Memory B cell (primary cell): ENCODE measurements at regions not wholly inside any gene's neighbourhood (a gene's known extent, or its start where the extent isn't known, plus 50 kb on each side); places are given as distances from the start of the nearest gene placed in this dataset.

ENCODE experiments used
- ATAC-seq: fragments of 150-1000 bp; cut with Tn5 transposase; 2 replicates; pipeline ENCODE4 v1.10.0; 2021; ENCODE audit warnings: low read depth, mild to moderate bottlenecking, moderate library complexity
- DNase-seq, 2 donors: peaks; one replicate each; pipeline ENCODE4 v3.0.0; 2022; ENCODE audit warnings: low spot score in 2 of 2
- H3K27ac Mint-ChIP-seq: one replicate; pipeline ENCODE4 v1.8.0; 2022; ENCODE audit warnings: mild to moderate bottlenecking, moderate library complexity, mixed read lengths
- H3K27me3 Mint-ChIP-seq: one replicate; pipeline ENCODE4 v1.8.0; 2022; ENCODE audit warnings: mixed read lengths
- H3K36me3 Mint-ChIP-seq: one replicate; pipeline ENCODE4 v1.8.0; 2022; ENCODE audit warnings: mild to moderate bottlenecking, mixed read lengths
- H3K4me1 Mint-ChIP-seq: one replicate; pipeline ENCODE4 v1.8.0; 2022; ENCODE audit warnings: mixed read lengths
- H3K4me3 Mint-ChIP-seq: one replicate; pipeline ENCODE4 v1.8.0; 2022; ENCODE audit warnings: mild to moderate bottlenecking, moderate library complexity, mixed read lengths
- H3K9me3 Mint-ChIP-seq: one replicate; pipeline ENCODE4 v1.8.0; 2022; ENCODE audit warnings: mixed read lengths

DNA sequence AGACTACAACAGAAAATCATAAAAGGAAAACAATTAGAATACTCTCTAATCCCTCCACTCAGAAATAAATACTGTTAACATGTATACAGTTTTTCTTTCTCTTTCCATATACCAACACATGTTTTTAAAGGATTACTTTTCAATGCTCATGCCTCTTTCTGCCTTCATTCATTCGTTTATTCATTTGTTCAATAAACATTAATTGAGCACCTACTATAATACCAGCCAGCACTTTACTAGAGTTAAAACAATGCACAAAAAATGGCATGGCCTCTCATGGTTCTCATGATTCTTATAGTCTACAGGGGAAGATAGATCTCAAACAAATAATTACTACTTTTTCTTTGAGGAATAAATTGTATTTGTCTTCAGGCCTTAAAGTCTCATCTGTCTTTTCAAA is 70.3 kb upstream of the RIPOR2 start:
- H3K4me3 Mint-ChIP-seq, result no peak overlapping the region

DNA sequence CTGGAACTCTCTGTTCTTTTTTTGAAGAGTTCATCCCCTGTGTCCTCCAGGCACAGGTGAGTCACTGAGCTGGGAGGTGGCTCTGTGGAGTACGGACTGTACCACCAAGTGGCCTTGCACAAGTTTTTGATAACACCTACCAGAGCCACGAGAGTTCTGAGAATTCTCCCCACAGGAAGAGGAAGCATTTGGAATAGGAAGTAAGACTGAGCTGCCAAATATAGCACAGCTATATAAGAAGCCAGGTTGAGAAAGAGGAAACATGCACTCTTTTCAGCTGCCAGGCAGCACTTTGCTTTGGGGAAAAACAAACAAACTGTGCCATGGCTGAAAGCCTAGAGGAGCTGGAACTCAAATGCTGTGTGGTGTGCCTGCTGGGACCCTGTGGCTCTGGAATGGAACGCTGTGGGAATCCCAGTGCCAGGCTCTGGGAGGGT is 70.8 kb upstream of the RIPOR2 start:
- no peaks in the 10 kb centered on the region for H3K36me3 Mint-ChIP-seq
- DNase-seq, result peak; percentile 45 to 57
- peak; percentile 90 for ATAC-seq

More for the DNA sequence above, 70.3 kb upstream of the RIPOR2 start:
- ATAC-seq (no peak), DNase-seq (no peak)
- no peaks in the 10 kb centered on the region for H3K36me3 Mint-ChIP-seq
- H3K27me3 Mint-ChIP-seq, result no peaks in the 10 kb centered on the region
- H3K4me1 Mint-ChIP-seq, result peaks cover 39% of the 10 kb centered on the region
- H3K9me3 Mint-ChIP-seq, result no peaks in the 10 kb centered on the region
- H3K27ac Mint-ChIP-seq, result peak overlapping the region; percentile 98

DNA sequence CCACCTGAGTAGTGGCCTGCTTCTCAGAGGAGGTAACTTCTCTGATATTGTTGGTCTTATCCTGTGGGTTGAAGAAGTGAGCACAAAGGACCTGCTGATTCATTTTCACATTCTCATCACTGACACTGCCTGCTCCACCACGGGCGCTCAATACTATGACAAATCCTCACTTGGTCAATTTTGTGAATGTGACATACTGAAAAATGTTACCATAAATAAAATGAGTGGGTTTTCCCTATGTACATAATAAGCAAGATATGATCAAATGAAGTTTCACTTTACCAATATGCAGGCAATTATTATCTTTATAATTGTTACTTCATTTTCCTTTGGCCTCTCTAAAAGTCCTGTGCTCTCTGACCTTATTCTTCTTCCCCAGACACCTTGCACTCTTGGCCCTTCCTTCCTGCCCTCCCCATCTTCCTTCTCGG is 71.5 kb upstream of the RIPOR2 start:
- ATAC-seq (peak; percentile 57), DNase-seq (no peak)
- Mint-ChIP-seq H3K4me3 (peak overlapping the region; percentile 57), H3K27me3 (no peaks in the 10 kb centered on the region), H3K27ac (peak overlapping the region; percentile 98), H3K4me1 (peaks cover 39% of the 10 kb centered on the region), H3K36me3 (no peaks in the 10 kb centered on the region), H3K9me3 (no peaks in the 10 kb centered on the region)

More for the DNA sequence above, 70.8 kb upstream of the RIPOR2 start:
- Mint-ChIP-seq H3K9me3 (no peaks in the 10 kb centered on the region), H3K27me3 (no peaks in the 10 kb centered on the region), H3K27ac (peak overlapping the region; percentile 98), H3K4me3 (peak overlapping the region; percentile 51), H3K4me1 (peaks cover 39% of the 10 kb centered on the region)

GRCh38 chr6:25008707-25009392 is 73.1 kb upstream of the RIPOR2 start:
- ATAC-seq, result no peak
- no peaks in the 10 kb centered on the region for H3K27me3 Mint-ChIP-seq

DNA sequence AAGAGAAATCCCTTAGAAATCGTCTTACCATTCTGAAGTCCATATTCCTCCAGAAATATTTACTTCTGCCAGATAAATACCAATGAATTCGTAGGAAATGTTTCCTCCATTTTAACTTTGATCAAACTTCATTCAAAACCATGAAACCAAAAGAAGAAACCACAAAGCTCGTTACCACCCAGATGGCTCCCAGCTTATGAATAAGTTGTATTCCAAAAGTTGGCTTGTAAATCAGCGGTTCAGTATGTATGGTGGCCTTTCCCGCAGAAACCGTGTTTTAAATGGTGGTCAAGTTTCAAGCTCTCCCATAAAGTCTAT is 73.6 kb upstream of the RIPOR2 start:
- ATAC-seq, result no peak
- H3K27me3 Mint-ChIP-seq, result no peaks in the 10 kb centered on the region
- H3K9me3 Mint-ChIP-seq, result no peaks in the 10 kb centered on the region
- H3K36me3 Mint-ChIP-seq, result no peaks in the 10 kb centered on the region
- no peak overlapping the region for H3K4me3 Mint-ChIP-seq
- peaks cover 40% of the 10 kb centered on the region for H3K4me1 Mint-ChIP-seq
- DNase-seq, result no peak
- H3K27ac Mint-ChIP-seq, result peak overlapping the region; percentile 98

More at GRCh38 chr6:25008707-25009392, 73.1 kb upstream of the RIPOR2 start:
- no peaks in the 10 kb centered on the region for H3K9me3 Mint-ChIP-seq
- no peaks in the 10 kb centered on the region for H3K36me3 Mint-ChIP-seq
- H3K4me1 Mint-ChIP-seq, result peaks cover 43% of the 10 kb centered on the region
- DNase-seq, result no peak
- no peak overlapping the region for H3K4me3 Mint-ChIP-seq
- H3K27ac Mint-ChIP-seq, result peak overlapping the region; percentile 98

DNA sequence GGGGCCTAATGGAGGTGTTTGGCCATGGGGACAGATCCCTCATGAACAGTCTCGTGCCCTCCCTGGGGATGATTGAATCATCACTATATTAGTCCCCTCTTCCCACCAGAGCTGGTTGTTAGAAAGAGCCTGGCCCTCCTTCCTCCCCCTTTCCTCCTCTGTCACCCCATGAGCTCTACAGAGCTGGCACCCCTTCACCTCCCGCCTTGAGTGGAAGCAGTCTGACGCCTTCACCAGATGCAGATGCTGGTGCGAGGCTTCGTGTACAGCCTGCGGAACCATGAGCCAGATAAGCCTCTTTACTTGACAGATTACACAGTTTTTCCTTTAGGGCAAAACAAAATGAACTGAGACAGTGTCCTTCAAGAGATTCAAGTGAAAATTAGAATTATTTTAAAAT is 74.4 kb upstream of the RIPOR2 start:
- Mint-ChIP-seq H3K27ac (peak overlapping the region; percentile 98), H3K9me3 (no peaks in the 10 kb centered on the region), H3K4me3 (no peak overlapping the region), H3K36me3 (no peaks in the 10 kb centered on the region), H3K4me1 (peaks cover 41% of the 10 kb centered on the region), H3K27me3 (no peaks in the 10 kb centered on the region)
- DNase-seq, result no peak
- no peak for ATAC-seq

GRCh38 chr6:25010902-25011625 is 75.3 kb upstream of the RIPOR2 start:
- no peak overlapping the region for H3K4me3 Mint-ChIP-seq
- DNase-seq, result no peak
- peaks cover 41% of the 10 kb centered on the region for H3K4me1 Mint-ChIP-seq
- H3K27ac Mint-ChIP-seq, result no peak overlapping the region
- no peak for ATAC-seq
- H3K27me3 Mint-ChIP-seq, result no peaks in the 10 kb centered on the region
- H3K9me3 Mint-ChIP-seq, result no peaks in the 10 kb centered on the region
- no peaks in the 10 kb centered on the region for H3K36me3 Mint-ChIP-seq

- Mint-ChIP-seq H3K4me1 (peaks cover 41% of the 10 kb centered on the region), H3K36me3 (no peaks in the 10 kb centered on the region)
These were observed 76.9 kb upstream of the RIPOR2 start for GRCh38 chr6:25012657-25013056.

DNA sequence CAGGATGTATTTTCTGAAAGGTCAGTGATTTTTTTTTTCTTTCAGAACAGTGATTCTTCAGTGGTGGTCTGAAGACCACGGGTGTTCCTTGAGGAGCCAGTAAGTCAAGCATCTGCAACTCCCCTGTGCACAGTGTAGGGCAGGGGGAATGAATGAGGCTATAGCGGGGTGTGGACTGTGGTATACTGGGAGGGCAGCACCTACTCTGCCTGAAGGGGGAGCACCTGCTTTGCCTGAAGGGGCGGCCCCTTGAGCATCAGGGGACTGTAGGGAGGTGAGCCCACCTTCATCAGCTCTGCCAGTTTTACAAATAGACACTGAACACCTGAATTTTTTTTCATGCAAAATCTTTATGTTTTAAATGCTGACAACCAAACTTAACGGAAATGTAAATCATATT is 77.5 kb upstream of the RIPOR2 start:
- Mint-ChIP-seq H3K27ac (peak overlapping the region; percentile 90), H3K27me3 (no peaks in the 10 kb centered on the region), H3K9me3 (no peaks in the 10 kb centered on the region), H3K4me1 (peaks cover 40% of the 10 kb centered on the region), H3K4me3 (peak overlapping the region; percentile 27), H3K36me3 (no peaks in the 10 kb centered on the region)
- DNase-seq (no peak), ATAC-seq (peak; percentile 45)

More at GRCh38 chr6:25012657-25013056, 76.9 kb upstream of the RIPOR2 start:
- Mint-ChIP-seq H3K27ac (peak overlapping the region; percentile 90), H3K27me3 (no peaks in the 10 kb centered on the region), H3K4me3 (no peak overlapping the region), H3K9me3 (no peaks in the 10 kb centered on the region)
- DNase-seq, result no peak
- no peak for ATAC-seq

- H3K36me3 Mint-ChIP-seq, result no peaks in the 10 kb centered on the region
- DNase-seq, result no peak
- H3K27me3 Mint-ChIP-seq, result no peaks in the 10 kb centered on the region
- peaks cover 34% of the 10 kb centered on the region for H3K4me1 Mint-ChIP-seq
- peak; percentile 15 for ATAC-seq
- H3K27ac Mint-ChIP-seq, result peak overlapping the region; percentile 90
- H3K9me3 Mint-ChIP-seq, result no peaks in the 10 kb centered on the region
- peak overlapping the region; percentile 3 for H3K4me3 Mint-ChIP-seq
These were observed 78.6 kb upstream of the RIPOR2 start for GRCh38 chr6:25014369-25014768.

DNA sequence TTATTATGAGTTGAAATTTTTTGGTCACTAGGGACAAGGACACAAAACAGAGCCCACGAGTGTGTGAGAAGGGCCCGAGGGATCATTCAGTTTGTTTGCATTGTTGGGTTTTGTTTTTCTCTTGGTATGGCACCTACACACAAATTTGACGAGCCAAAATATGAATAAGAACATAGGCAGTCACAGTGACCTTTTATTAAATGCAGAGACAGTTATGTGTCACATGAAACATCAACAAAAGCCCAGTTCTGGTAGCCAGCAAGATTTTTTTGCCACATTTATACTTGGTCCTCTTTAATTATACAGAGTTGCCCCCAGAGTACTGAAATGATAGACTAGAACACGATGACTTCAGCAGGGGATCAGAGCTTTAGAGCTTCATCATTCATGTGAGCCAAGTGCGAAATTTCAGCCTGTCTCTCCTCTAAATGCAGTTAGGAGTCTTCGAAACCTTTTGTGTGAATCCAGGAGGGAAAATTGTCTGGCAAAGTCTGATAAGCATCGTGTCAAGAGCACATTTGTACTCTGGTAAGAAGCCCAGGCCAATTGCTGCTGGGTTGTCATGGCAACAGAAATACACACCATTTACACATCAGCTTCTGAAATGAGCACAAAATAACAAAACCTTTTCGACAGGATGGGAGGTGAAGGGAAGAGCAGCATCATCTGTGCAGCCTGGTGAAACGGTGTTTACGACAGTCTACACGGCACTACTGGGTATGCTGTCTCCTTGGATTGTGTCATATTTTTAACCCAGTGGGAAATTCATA is 79.2 kb upstream of the RIPOR2 start:
- Mint-ChIP-seq H3K4me3 (peak overlapping the region; percentile 59), H3K27ac (peak overlapping the region; percentile 90), H3K4me1 (peaks cover 32% of the 10 kb centered on the region)

DNA sequence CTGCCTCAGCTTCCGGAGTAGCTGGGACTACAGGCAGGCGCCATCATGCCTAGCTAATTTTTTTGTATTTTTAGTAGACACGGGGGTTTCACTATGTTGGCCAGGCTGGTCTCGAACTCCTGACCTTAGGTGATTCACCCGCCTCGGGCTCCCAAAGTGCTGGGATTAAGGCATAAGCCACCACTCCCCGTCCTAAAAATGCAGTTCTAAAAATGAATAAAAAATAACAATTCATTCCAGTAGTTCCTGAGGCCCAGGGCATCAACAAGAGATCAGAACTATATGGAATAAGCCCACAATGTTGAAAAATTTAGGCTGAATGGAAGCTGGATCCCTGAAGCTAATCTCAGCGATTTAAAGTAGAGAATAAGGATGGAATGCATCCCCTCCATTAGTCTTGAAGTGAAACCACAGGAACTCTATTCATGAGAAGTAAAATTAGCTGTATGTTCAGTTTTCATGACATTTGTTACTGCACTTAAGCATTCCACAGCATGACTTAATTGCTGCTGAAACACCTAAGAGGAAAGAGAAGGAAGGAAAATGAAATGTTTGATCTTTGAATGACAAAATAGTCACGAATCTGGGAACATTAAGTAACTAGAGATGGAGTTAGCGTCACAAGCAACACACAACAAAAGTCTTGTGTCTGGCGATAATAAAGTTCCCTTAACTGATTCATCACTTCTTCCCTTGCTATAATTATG is 80.4 kb upstream of the RIPOR2 start:
- Mint-ChIP-seq H3K4me1 (peaks cover 32% of the 10 kb centered on the region), H3K4me3 (peak overlapping the region; percentile 27)

More for the DNA sequence above, 79.2 kb upstream of the RIPOR2 start:
- Mint-ChIP-seq H3K9me3 (no peaks in the 10 kb centered on the region), H3K27me3 (no peaks in the 10 kb centered on the region), H3K36me3 (no peaks in the 10 kb centered on the region)
- ATAC-seq (peak; percentile 71), DNase-seq (peak in 1 of 2 donors; percentile 50)

GRCh38 chr6:25017486-25017885 is 81.7 kb upstream of the RIPOR2 start:
- Mint-ChIP-seq H3K27me3 (no peaks in the 10 kb centered on the region), H3K27ac (peak overlapping the region; percentile 90), H3K9me3 (no peaks in the 10 kb centered on the region), H3K36me3 (no peaks in the 10 kb centered on the region), H3K4me1 (peaks cover 32% of the 10 kb centered on the region), H3K4me3 (peak overlapping the region; percentile 62)
- ATAC-seq, result peak; percentile 29
- DNase-seq, result no peak

More for the DNA sequence above, 80.4 kb upstream of the RIPOR2 start:
- no peaks in the 10 kb centered on the region for H3K27me3 Mint-ChIP-seq
- ATAC-seq (no peak), DNase-seq (no peak)
- peak overlapping the region; percentile 90 for H3K27ac Mint-ChIP-seq
- H3K9me3 Mint-ChIP-seq, result no peaks in the 10 kb centered on the region
- no peaks in the 10 kb centered on the region for H3K36me3 Mint-ChIP-seq
